H9 (cell line): ENCODE measurements at regions not wholly inside any gene's neighbourhood (a gene's known extent, or its start where the extent isn't known, plus 50 kb on each side); places are given as distances from the start of the nearest gene placed in this dataset.
A peak's percentile ranks its signal among the peaks of the same experiment; 100 is the strongest.

ENCODE experiments used
- DNase-seq: peaks from one replicate; pipeline ENCODE4 v3.0.0-alpha.2; 2017
- H2AFZ ChIP-seq: one replicate; pipeline ENCODE4 v1.6.1; 2013; ENCODE audit warnings: mild to moderate bottlenecking, low read length, control low read depth, moderate library complexity
- H2AK5ac ChIP-seq: 2 replicates; pipeline ENCODE4 v1.6.1; 2013; ENCODE audit warnings: low read length, control low read depth, mixed read lengths; ENCODE audit not compliant: insufficient read length
- H2BK120ac ChIP-seq: one replicate; pipeline ENCODE4 v1.6.1; 2013; ENCODE audit warnings: low read depth, mild to moderate bottlenecking, low read length, control low read depth, inconsistent platforms; ENCODE audit not compliant: poor library complexity, severe bottlenecking
- H2BK12ac ChIP-seq: 2 replicates; pipeline ENCODE4 v1.6.1; 2013; ENCODE audit warnings: low read length, control low read depth, mixed read lengths, low read depth; ENCODE audit not compliant: insufficient read length
- H2BK15ac ChIP-seq: 2 replicates; pipeline ENCODE4 v1.6.1; 2013; ENCODE audit warnings: low read depth, low read length, control low read depth
- H2BK20ac ChIP-seq: one replicate; pipeline ENCODE4 v1.6.1; 2013; ENCODE audit warnings: low read depth, mild to moderate bottlenecking, low read length, control low read depth, inconsistent platforms; ENCODE audit not compliant: poor library complexity, severe bottlenecking
- H2BK5ac ChIP-seq: 2 replicates; pipeline ENCODE4 v1.6.1; 2013; ENCODE audit warnings: low read length, control low read depth, mixed read lengths; ENCODE audit not compliant: insufficient read length
- H3K14ac ChIP-seq: 2 replicates; pipeline ENCODE4 v1.6.1; 2013; ENCODE audit warnings: low read length, control low read depth; ENCODE audit not compliant: insufficient read depth
- H3K18ac ChIP-seq: 2 replicates; pipeline ENCODE4 v1.6.1; 2013; ENCODE audit warnings: low read depth, mild to moderate bottlenecking, mixed read lengths, low read length, control low read depth; ENCODE audit not compliant: insufficient read length
- H3K23ac ChIP-seq: 2 replicates; pipeline ENCODE4 v1.6.1; 2013; ENCODE audit warnings: low read length, control low read depth, mixed read lengths, low read depth; ENCODE audit not compliant: insufficient read length
- H3K23me2 ChIP-seq: 2 replicates; pipeline ENCODE4 v1.6.1; 2013; ENCODE audit warnings: low read depth, mild to moderate bottlenecking, mixed read lengths, low read length, control low read depth; ENCODE audit not compliant: insufficient read length, poor library complexity, severe bottlenecking
- H3K27ac ChIP-seq: 2 replicates; pipeline ENCODE4 v1.5.1; 2013; ENCODE audit warnings: low read length, control low read depth, mixed read lengths, low read depth; ENCODE audit not compliant: insufficient read length
- H3K27me3 ChIP-seq: 2 replicates; pipeline ENCODE4 v1.6.1; 2013; ENCODE audit warnings: low read length, control low read depth, inconsistent platforms; ENCODE audit not compliant: insufficient read depth
- H3K4ac ChIP-seq: 2 replicates; pipeline ENCODE4 v1.6.1; 2013; ENCODE audit warnings: low read depth, mild to moderate bottlenecking, control low read depth, inconsistent platforms, low read length, moderate library complexity
- H3K4me1 ChIP-seq: 2 replicates; pipeline ENCODE4 v1.6.1; 2013; ENCODE audit warnings: low read length, control low read depth, inconsistent platforms; ENCODE audit not compliant: insufficient read depth
- H3K4me2 ChIP-seq: 2 replicates; pipeline ENCODE4 v1.6.1; 2013; ENCODE audit warnings: low read length, control low read depth, mixed read lengths; ENCODE audit not compliant: insufficient read length, insufficient read depth
- H3K56ac ChIP-seq: 2 replicates; pipeline ENCODE4 v1.6.1; 2013; ENCODE audit warnings: low read depth, mild to moderate bottlenecking, mixed read lengths, low read length, control low read depth; ENCODE audit not compliant: insufficient read length
- H3K79me1 ChIP-seq: 2 replicates; pipeline ENCODE4 v1.6.1; 2013; ENCODE audit warnings: low read depth, mild to moderate bottlenecking, moderate library complexity, low read length, control low read depth, inconsistent platforms; ENCODE audit not compliant: insufficient read depth, poor library complexity, severe bottlenecking
- H3K79me2 ChIP-seq: 2 replicates; pipeline ENCODE4 v1.6.1; 2013; ENCODE audit warnings: low read length, control low read depth, inconsistent platforms; ENCODE audit not compliant: insufficient read depth
- H3K9ac ChIP-seq: 2 replicates; pipeline ENCODE4 v1.6.1; 2013; ENCODE audit warnings: low read length, control low read depth, mixed read lengths; ENCODE audit not compliant: insufficient read length; ENCODE audit errors: extremely low read depth
- H3K9me3 ChIP-seq: one replicate; pipeline ENCODE4 v1.6.1; 2013; ENCODE audit warnings: low read depth, low read length, inconsistent platforms; ENCODE audit not compliant: control insufficient read depth
- H3T11ph ChIP-seq: one replicate; pipeline ENCODE4 v1.6.1; 2013; ENCODE audit warnings: mild to moderate bottlenecking, low read length, control low read depth, inconsistent platforms
- H4K20me1 ChIP-seq: one replicate; pipeline ENCODE4 v1.6.1; 2013; ENCODE audit not compliant: control insufficient read depth, insufficient read length, insufficient read depth
- H4K5ac ChIP-seq: 2 replicates; pipeline ENCODE4 v1.6.1; 2013; ENCODE audit warnings: low read depth, mild to moderate bottlenecking, mixed read lengths, low read length, control low read depth; ENCODE audit not compliant: insufficient read length
- H4K8ac ChIP-seq: replicated peaks from 2 replicates; pipeline ENCODE4 v1.6.1; 2013; ENCODE audit warnings: low read length, control low read depth, mixed read lengths, low read depth; ENCODE audit not compliant: insufficient read length
- H4K91ac ChIP-seq: 2 replicates; pipeline ENCODE4 v1.6.1; 2013; ENCODE audit warnings: low read depth, mild to moderate bottlenecking, moderate library complexity, mixed read lengths, low read length, control low read depth; ENCODE audit not compliant: insufficient read length
- H3K27ac Mint-ChIP-seq, 3 experiments: 2 replicates in 2 of 3; 3 replicates in 1 of 3; pipeline ENCODE4 v1.8.0; 2020 to 2021; ENCODE audit warnings: mixed read lengths in 3 of 3, mild to moderate bottlenecking in 1 of 3, moderate library complexity in 1 of 3
- H3K27me3 Mint-ChIP-seq: 2 replicates; pipeline ENCODE4 v1.8.0; 2021; ENCODE audit warnings: low read depth, mild to moderate bottlenecking, moderate library complexity, mixed read lengths
- H3K36me3 Mint-ChIP-seq, 3 experiments: 2 replicates in 2 of 3; 3 replicates in 1 of 3; pipeline ENCODE4 v1.8.0; 2020 to 2021; ENCODE audit warnings: low read depth in 3 of 3, mixed read lengths in 3 of 3; ENCODE audit not compliant: insufficient read depth in 1 of 3
- H3K4me1 Mint-ChIP-seq, 2 experiments: 2 replicates each; pipeline ENCODE4 v1.8.0; 2020; ENCODE audit warnings: mixed read lengths in 2 of 2
- H3K4me3 Mint-ChIP-seq, 2 experiments: 2 replicates in 1 of 2; 3 replicates in 1 of 2; pipeline ENCODE4 v1.8.0; 2020 to 2021; ENCODE audit warnings: mild to moderate bottlenecking in 2 of 2, mixed read lengths in 2 of 2, moderate library complexity in 1 of 2
- H3K9me3 Mint-ChIP-seq, 2 experiments: 2 replicates in 1 of 2; 3 replicates in 1 of 2; pipeline ENCODE4 v1.8.0; 2020; ENCODE audit warnings: mild to moderate bottlenecking in 2 of 2, mixed read lengths in 2 of 2, moderate library complexity in 1 of 2
- CTCF ChIP-seq: fragments of 200-600 bp; sonication (generic); conservative IDR thresholded peaks from 3 replicates; pipeline ENCODE4 v1.8.0; 2021; ENCODE audit warnings: antibody characterized with exemption, mild to moderate bottlenecking
- WGBS: extraction: QIAGEN DNeasy Blood & Tissue Kit; methylation state at CpG from one replicate; pipeline ENCODE4 v1.1.7; 2013; ENCODE audit warnings: missing lambda C conversion rate, low lambda C conversion rate, mixed read lengths; ENCODE audit not compliant: insufficient read length; ENCODE audit errors: extremely low coverage; 5-methylcytosine and 5-hydroxymethylcytosine counted together

GRCh38 chr6:4354181-4354580 is 218.8 kb upstream of the ECI2 start:
- no peak overlapping the region for H4K8ac ChIP-seq
- H3K9ac ChIP-seq, result no peak overlapping the region
- H3K23ac ChIP-seq, result no peak overlapping the region
- Mint-ChIP-seq H3K9me3 (peaks cover 3 to 7% of the 10 kb centered on the region in 2 experiments; a peak in 2 of 5 replicates), H3K36me3 (peaks cover 0 to 2% (median 0%) of the 10 kb centered on the region in 3 experiments; a peak in 2 of 7 replicates), H3K27ac (no peak overlapping the region), H3K4me1 (peaks cover 14 to 28% of the 10 kb centered on the region in 2 experiments), H3K27me3 (peaks cover 9% of the 10 kb centered on the region), H3K4me3 (no peak overlapping the region)
- no peak overlapping the region for H3K56ac ChIP-seq
- H2BK5ac ChIP-seq, result no peak overlapping the region
- TF ChIP-seq CTCF, result peak; percentile 34; the same call in 2 of the 3 replicates
- H3K79me2 ChIP-seq, result no peaks in the 10 kb centered on the region
- H2BK12ac ChIP-seq, result no peak overlapping the region
- no peak for DNase-seq
- H3K4me1 ChIP-seq, result peaks cover 2% of the 10 kb centered on the region
- no peak overlapping the region for H2BK120ac ChIP-seq
- no peaks in the 10 kb centered on the region for H3K9me3 ChIP-seq
- no peaks in the 10 kb centered on the region for H4K20me1 ChIP-seq
- H3K27ac ChIP-seq, result no peak overlapping the region
- H3K14ac ChIP-seq, result no peak overlapping the region
- H2AK5ac ChIP-seq, result no peak overlapping the region
- WGBS, result no CpG with 5 or more reads among the region's 7 CpGs
- H4K5ac ChIP-seq, result no peak overlapping the region
- no peak overlapping the region for H2BK15ac ChIP-seq
- no peak overlapping the region for H4K91ac ChIP-seq
- H3K18ac ChIP-seq, result no peak overlapping the region
- no peak overlapping the region for H3K4me2 ChIP-seq
- no peak overlapping the region for H2AFZ ChIP-seq
- H3T11ph ChIP-seq, result no peak overlapping the region
- no peaks in the 10 kb centered on the region for H3K79me1 ChIP-seq
- no peaks in the 10 kb centered on the region for H3K23me2 ChIP-seq
- H3K27me3 ChIP-seq, result no peaks in the 10 kb centered on the region; the same call in 1 of the 2 replicates
- H3K4ac ChIP-seq, result no peak overlapping the region
- H2BK20ac ChIP-seq, result no peak overlapping the region
